MG63 (cell line): ENCODE measurements at regions not wholly inside any gene's neighbourhood (a gene's known extent, or its start where the extent isn't known, plus 50 kb on each side); places are given as distances from the start of the nearest gene placed in this dataset.

Experiments
- DNase-seq: peaks from one replicate; pipeline ENCODE4 v3.0.0-alpha.2; 2020
- H3K27me3 ChIP-seq: fragments of 250-450 bp; sonication (Bioruptor Pico); 2 replicates; pipeline ENCODE4 v1.5.1; 2020; ENCODE audit warnings: mild to moderate bottlenecking, moderate library complexity
- H3K36me3 ChIP-seq: fragments of 250-450 bp; sonication (Bioruptor Pico); 2 replicates; pipeline ENCODE4 v1.5.1; 2020; ENCODE audit warnings: mild to moderate bottlenecking, moderate library complexity
- H3K4me3 ChIP-seq: fragments of 250-450 bp; sonication (Bioruptor Pico); 2 replicates; pipeline ENCODE4 v1.5.1; 2020; ENCODE audit warnings: mild to moderate bottlenecking, moderate library complexity
- H3K9me3 ChIP-seq: fragments of 250-450 bp; sonication (Bioruptor Pico); 2 replicates; pipeline ENCODE4 v1.5.1; 2020; ENCODE audit warnings: mild to moderate bottlenecking, moderate library complexity

- H3K36me3 ChIP-seq: no peaks in the 10 kb centered on the region
- H3K9me3 ChIP-seq: no peaks in the 10 kb centered on the region
- no peaks in the 10 kb centered on the region for H3K27me3 ChIP-seq
- H3K4me3 ChIP-seq: no peak overlapping the region
- no peak for DNase-seq
Observed at GRCh38 chr22:44407171-44407986, 90.7 kb downstream of the RTL6 start.

GRCh38 chr22:44406341-44407170 lies 91.5 kb downstream of the RTL6 start:
- DNase-seq: no peak
- Histone ChIP-seq H3K27me3 (no peaks in the 10 kb centered on the region), H3K9me3 (no peaks in the 10 kb centered on the region), H3K4me3 (no peak overlapping the region), H3K36me3 (no peaks in the 10 kb centered on the region)

- DNase-seq: no peak
- H3K36me3 ChIP-seq: no peaks in the 10 kb centered on the region
- H3K4me3 ChIP-seq: no peak overlapping the region
- H3K27me3 ChIP-seq: no peaks in the 10 kb centered on the region
- H3K9me3 ChIP-seq: no peaks in the 10 kb centered on the region
Observed at GRCh38 chr22:44405661-44406060, 92.4 kb downstream of the RTL6 start.

GRCh38 chr22:44404341-44405020 lies 91.7 kb upstream of the SHISAL1 start:
- H3K36me3 ChIP-seq: no peaks in the 10 kb centered on the region
- H3K9me3 ChIP-seq: no peaks in the 10 kb centered on the region
- no peaks in the 10 kb centered on the region for H3K27me3 ChIP-seq
- H3K4me3 ChIP-seq: no peak overlapping the region
- DNase-seq: peak; percentile 20

- Histone ChIP-seq H3K36me3 (no peaks in the 10 kb centered on the region), H3K9me3 (no peaks in the 10 kb centered on the region), H3K27me3 (no peaks in the 10 kb centered on the region), H3K4me3 (no peak overlapping the region)
- no peak for DNase-seq
Observed at GRCh38 chr22:44403602-44404329, 91.0 kb upstream of the SHISAL1 start.

GRCh38 chr22:44403166-44403565 lies 90.4 kb upstream of the SHISAL1 start:
- Histone ChIP-seq H3K27me3 (no peaks in the 10 kb centered on the region), H3K9me3 (no peaks in the 10 kb centered on the region), H3K4me3 (no peak overlapping the region), H3K36me3 (no peaks in the 10 kb centered on the region)
- DNase-seq: no peak

- no peak for DNase-seq
- Histone ChIP-seq H3K36me3 (no peaks in the 10 kb centered on the region), H3K9me3 (no peaks in the 10 kb centered on the region), H3K27me3 (no peaks in the 10 kb centered on the region), H3K4me3 (no peak overlapping the region)
Observed at GRCh38 chr22:44402196-44403111, 89.7 kb upstream of the SHISAL1 start.

GRCh38 chr22:44401783-44402110 lies 89.0 kb upstream of the SHISAL1 start:
- H3K9me3 ChIP-seq: no peaks in the 10 kb centered on the region
- DNase-seq: no peak
- no peaks in the 10 kb centered on the region for H3K36me3 ChIP-seq
- no peak overlapping the region for H3K4me3 ChIP-seq
- H3K27me3 ChIP-seq: no peaks in the 10 kb centered on the region

GRCh38 chr22:44400763-44401060 lies 88.0 kb upstream of the SHISAL1 start:
- Histone ChIP-seq H3K36me3 (no peaks in the 10 kb centered on the region), H3K9me3 (no peaks in the 10 kb centered on the region), H3K4me3 (no peak overlapping the region), H3K27me3 (no peaks in the 10 kb centered on the region)
- no peak for DNase-seq

- H3K27me3 ChIP-seq: no peaks in the 10 kb centered on the region
- no peak for DNase-seq
- no peaks in the 10 kb centered on the region for H3K36me3 ChIP-seq
- H3K9me3 ChIP-seq: no peaks in the 10 kb centered on the region
- no peak overlapping the region for H3K4me3 ChIP-seq
Observed at GRCh38 chr22:44399906-44400762, 87.4 kb upstream of the SHISAL1 start.

GRCh38 chr22:44398856-44399837 lies 86.4 kb upstream of the SHISAL1 start:
- H3K36me3 ChIP-seq: no peaks in the 10 kb centered on the region
- H3K4me3 ChIP-seq: no peak overlapping the region
- no peak for DNase-seq
- H3K27me3 ChIP-seq: no peaks in the 10 kb centered on the region
- no peaks in the 10 kb centered on the region for H3K9me3 ChIP-seq

GRCh38 chr22:44396727-44397722 lies 84.3 kb upstream of the SHISAL1 start:
- no peak for DNase-seq
- Histone ChIP-seq H3K4me3 (no peak overlapping the region), H3K9me3 (no peaks in the 10 kb centered on the region), H3K36me3 (no peaks in the 10 kb centered on the region), H3K27me3 (no peaks in the 10 kb centered on the region)

- Histone ChIP-seq H3K4me3 (no peak overlapping the region), H3K27me3 (no peaks in the 10 kb centered on the region), H3K9me3 (no peaks in the 10 kb centered on the region), H3K36me3 (no peaks in the 10 kb centered on the region)
- no peak for DNase-seq
Observed at GRCh38 chr22:44396021-44396726, 83.4 kb upstream of the SHISAL1 start.
